Activated CD4-positive, alpha-beta T cell treated with anti-CD3 and anti-CD28 coated beads, Interleukin-2, amount 10 ng/mL, durations not matched to agents 7 days and 5 days (primary cell): ENCODE measurements at regions not wholly inside any gene's neighbourhood (a gene's known extent, or its start where the extent isn't known, plus 50 kb on each side); places are given as distances from the start of the nearest gene placed in this dataset.

Source experiments
- CTCF ChIA-PET: fragments of 350-600 bp; sonication (Branson Sonifier 250); formaldehyde crosslinking; loops from one replicate; lab custom pipeline; 2021; ENCODE audit warnings: antibody characterized with exemption; lab: Charles Lee
- POLR2A ChIA-PET: fragments of 350-600 bp; sonication (Branson Sonifier 250); formaldehyde crosslinking; loops from one replicate; lab custom pipeline; 2021; ENCODE audit warnings: antibody characterized with exemption; lab: Charles Lee
- DNase-seq: peaks from one replicate; pipeline ENCODE4 v3.0.0-alpha.2; 2020
- H3K27ac Mint-ChIP-seq: one replicate; pipeline ENCODE4 v1.8.0; 2021; ENCODE audit warnings: mild to moderate bottlenecking, moderate library complexity, mixed read lengths
- H3K27me3 Mint-ChIP-seq: one replicate; pipeline ENCODE4 v1.8.0; 2021; ENCODE audit warnings: mixed read lengths
- H3K36me3 Mint-ChIP-seq: one replicate; pipeline ENCODE4 v1.8.0; 2021; ENCODE audit warnings: low read depth, mixed read lengths
- H3K4me1 Mint-ChIP-seq: one replicate; pipeline ENCODE4 v1.8.0; 2021; ENCODE audit warnings: mixed read lengths
- H3K4me3 Mint-ChIP-seq: one replicate; pipeline ENCODE4 v1.8.0; 2021; ENCODE audit warnings: mild to moderate bottlenecking, moderate library complexity, mixed read lengths
- H3K9me3 Mint-ChIP-seq: one replicate; pipeline ENCODE4 v1.8.0; 2021; ENCODE audit warnings: mixed read lengths

DNA sequence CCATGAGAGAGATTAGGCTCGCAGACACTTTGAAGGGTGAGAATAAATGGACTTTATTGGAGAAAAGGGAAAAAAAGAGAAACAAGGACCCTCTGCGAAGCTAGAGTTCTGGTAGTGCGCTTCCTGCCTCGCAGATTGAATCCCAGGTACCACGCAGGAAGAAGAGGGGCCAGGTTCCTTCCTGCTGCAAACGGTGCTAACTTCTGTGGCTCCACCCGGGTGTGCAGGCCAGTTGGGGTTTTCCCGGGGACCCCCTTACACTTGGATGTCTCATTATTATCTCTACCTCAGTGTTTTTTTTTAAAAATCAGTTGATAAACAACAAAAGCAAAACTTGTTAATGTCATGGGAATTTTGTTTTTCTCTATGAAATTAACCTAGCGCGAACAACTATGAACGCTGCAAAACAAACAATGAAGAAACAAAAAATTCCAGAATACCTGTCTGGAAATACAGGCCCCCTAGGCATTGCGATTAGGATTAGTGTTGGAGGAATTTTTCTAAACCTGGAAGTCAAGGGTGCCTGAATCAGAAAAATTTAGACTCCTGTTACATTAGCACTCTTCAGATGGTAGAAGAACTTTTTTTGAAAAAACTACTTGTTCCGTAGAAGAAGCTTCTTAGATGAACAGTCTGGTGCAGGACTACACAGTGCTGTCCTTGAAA lies 414.5 kb downstream of the MAN2A1 start:
- H3K36me3 Mint-ChIP-seq, result peaks cover 3% of the 10 kb centered on the region
- peaks cover 36% of the 10 kb centered on the region for H3K4me1 Mint-ChIP-seq
- no peak for DNase-seq
- H3K9me3 Mint-ChIP-seq, result no peaks in the 10 kb centered on the region
- ChIA-PET POLR2A (no interaction called here), CTCF (no interaction called here)
- H3K27me3 Mint-ChIP-seq, result no peaks in the 10 kb centered on the region
- no peak overlapping the region for H3K27ac Mint-ChIP-seq
- no peak overlapping the region for H3K4me3 Mint-ChIP-seq

DNA sequence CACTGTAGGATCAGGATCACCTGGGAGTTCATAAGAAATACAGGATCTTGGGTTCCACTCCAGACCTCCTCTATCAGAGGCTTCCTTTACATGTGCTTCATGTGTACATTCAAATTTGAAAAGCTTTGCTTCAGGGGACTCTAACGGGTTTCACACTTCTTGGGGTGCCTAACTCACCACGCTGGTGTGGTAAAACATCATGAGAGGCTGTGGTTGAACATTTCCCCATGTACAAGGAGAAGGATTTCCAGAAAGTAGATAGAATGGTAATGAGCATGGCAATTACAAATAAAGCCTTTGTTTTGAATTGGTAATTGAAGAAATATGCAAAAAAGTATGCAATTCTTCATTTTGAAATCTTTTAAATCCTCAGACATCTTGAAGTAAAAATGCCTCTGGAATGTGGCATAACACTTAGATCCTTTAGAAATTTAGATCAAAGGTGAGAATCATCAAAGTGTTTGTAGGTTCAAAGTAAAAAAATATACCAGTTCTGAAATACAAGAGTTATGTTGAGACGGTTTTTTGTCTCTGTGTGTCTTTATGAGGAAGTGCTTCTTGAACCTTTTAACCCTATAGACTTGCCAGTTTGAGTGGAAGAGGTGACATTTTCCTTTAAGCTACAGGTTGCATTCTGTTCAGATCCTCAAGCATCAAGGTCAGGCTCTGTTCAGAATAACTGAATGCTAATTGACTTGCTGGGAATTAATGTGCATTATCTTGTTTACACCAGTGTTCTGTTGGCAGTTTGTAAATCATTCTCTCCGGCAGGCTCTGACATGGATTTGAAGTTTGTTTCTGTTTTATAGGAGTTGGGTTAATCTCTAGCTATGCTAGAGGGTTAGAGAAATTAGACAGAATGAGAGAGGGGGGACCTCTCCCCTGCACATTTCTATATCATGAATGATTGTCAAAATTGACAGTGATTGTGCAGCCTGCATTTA lies 415.3 kb downstream of the MAN2A1 start:
- H3K27ac Mint-ChIP-seq, result no peak overlapping the region
- no peaks in the 10 kb centered on the region for H3K9me3 Mint-ChIP-seq
- ChIA-PET POLR2A (no interaction called here), CTCF (no interaction called here)
- H3K4me3 Mint-ChIP-seq, result no peak overlapping the region
- DNase-seq, result no peak
- peaks cover 36% of the 10 kb centered on the region for H3K4me1 Mint-ChIP-seq
- H3K27me3 Mint-ChIP-seq, result no peaks in the 10 kb centered on the region
- peaks cover 3% of the 10 kb centered on the region for H3K36me3 Mint-ChIP-seq

GRCh38 chr5:110105692-110106091 lies 416.0 kb downstream of the MAN2A1 start:
- ChIA-PET CTCF (no interaction called here), POLR2A (no interaction called here)
- H3K9me3 Mint-ChIP-seq, result no peaks in the 10 kb centered on the region
- peaks cover 36% of the 10 kb centered on the region for H3K4me1 Mint-ChIP-seq
- no peak overlapping the region for H3K27ac Mint-ChIP-seq
- peaks cover 3% of the 10 kb centered on the region for H3K36me3 Mint-ChIP-seq
- no peak overlapping the region for H3K4me3 Mint-ChIP-seq
- DNase-seq, result no peak
- no peaks in the 10 kb centered on the region for H3K27me3 Mint-ChIP-seq

- ChIA-PET POLR2A (no interaction called here), CTCF (interaction anchor here (1.6 kb wide), 1 partner anchor 12 kb away, joined by 4 read pairs; no protein-coding TSS in a partner anchor)
- Mint-ChIP-seq H3K27ac (no peak overlapping the region), H3K9me3 (no peaks in the 10 kb centered on the region), H3K36me3 (peaks cover 3% of the 10 kb centered on the region), H3K27me3 (no peaks in the 10 kb centered on the region), H3K4me1 (peaks cover 36% of the 10 kb centered on the region), H3K4me3 (no peak overlapping the region)
- DNase-seq, result no peak
Measured at GRCh38 chr5:110106750-110107149, 417.0 kb downstream of the MAN2A1 start.

GRCh38 chr5:110108520-110108919 lies 418.8 kb downstream of the MAN2A1 start:
- POLR2A ChIA-PET, result no interaction called here
- peaks cover 34% of the 10 kb centered on the region for H3K4me1 Mint-ChIP-seq

DNA sequence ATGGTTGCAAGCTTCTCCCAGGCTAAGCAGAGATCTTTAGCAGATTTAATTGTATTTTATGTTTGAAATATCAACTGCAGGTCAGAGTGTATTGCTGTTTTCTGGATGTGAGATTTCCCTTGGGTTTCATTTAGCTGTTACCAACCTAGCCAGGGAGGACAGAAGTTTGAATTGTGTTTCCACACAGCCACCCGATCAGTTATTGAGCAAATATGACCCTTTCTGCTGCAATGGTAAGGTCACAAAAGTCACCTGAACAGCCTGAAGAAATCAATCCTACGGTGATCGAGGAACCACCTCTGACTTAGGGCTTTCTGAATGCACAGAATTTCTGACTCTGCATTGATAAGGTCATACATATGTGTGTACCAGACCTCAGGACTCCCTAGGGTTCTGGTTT lies 419.9 kb downstream of the MAN2A1 start:
- Mint-ChIP-seq H3K4me3 (no peak overlapping the region), H3K4me1 (peaks cover 23% of the 10 kb centered on the region), H3K36me3 (no peaks in the 10 kb centered on the region), H3K27me3 (no peaks in the 10 kb centered on the region), H3K9me3 (no peaks in the 10 kb centered on the region), H3K27ac (no peak overlapping the region)
- ChIA-PET POLR2A (no interaction called here), CTCF (no interaction called here)
- no peak for DNase-seq

More at GRCh38 chr5:110108520-110108919, 418.8 kb downstream of the MAN2A1 start:
- H3K27me3 Mint-ChIP-seq, result no peaks in the 10 kb centered on the region
- CTCF ChIA-PET, result interaction anchor here (0.7 to 1.6 kb wide), 2 partner anchors 10 to 321 kb away, joined by 3 to 4 read pairs; no protein-coding TSS in a partner anchor
- H3K4me3 Mint-ChIP-seq, result no peak overlapping the region
- no peaks in the 10 kb centered on the region for H3K9me3 Mint-ChIP-seq
- no peak for DNase-seq
- H3K27ac Mint-ChIP-seq, result no peak overlapping the region
- H3K36me3 Mint-ChIP-seq, result peaks cover 3% of the 10 kb centered on the region

DNA sequence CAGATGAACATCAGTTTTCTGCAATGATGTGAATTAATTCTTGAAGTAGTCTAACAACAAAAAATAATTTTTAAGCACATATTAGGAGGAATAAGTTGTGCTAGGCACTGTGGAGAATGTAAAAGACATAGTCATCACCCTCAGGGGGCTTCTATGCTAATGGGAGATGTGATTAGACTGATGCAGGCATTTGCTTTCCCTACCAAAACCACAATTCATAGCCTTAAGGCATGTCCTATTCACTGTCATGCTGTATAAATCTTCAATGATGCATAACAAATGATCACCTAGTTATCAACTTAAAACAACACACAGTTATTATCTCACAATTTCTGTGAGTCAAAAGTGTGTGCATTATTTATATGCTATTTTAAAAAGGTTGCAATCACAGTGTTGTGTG lies 422.6 kb downstream of the MAN2A1 start:
- Mint-ChIP-seq H3K9me3 (no peaks in the 10 kb centered on the region), H3K27ac (no peak overlapping the region), H3K27me3 (no peaks in the 10 kb centered on the region), H3K36me3 (no peaks in the 10 kb centered on the region), H3K4me3 (no peak overlapping the region), H3K4me1 (peaks cover 6% of the 10 kb centered on the region)
- DNase-seq, result no peak
- CTCF ChIA-PET, result no interaction called here
- POLR2A ChIA-PET, result no interaction called here

DNA sequence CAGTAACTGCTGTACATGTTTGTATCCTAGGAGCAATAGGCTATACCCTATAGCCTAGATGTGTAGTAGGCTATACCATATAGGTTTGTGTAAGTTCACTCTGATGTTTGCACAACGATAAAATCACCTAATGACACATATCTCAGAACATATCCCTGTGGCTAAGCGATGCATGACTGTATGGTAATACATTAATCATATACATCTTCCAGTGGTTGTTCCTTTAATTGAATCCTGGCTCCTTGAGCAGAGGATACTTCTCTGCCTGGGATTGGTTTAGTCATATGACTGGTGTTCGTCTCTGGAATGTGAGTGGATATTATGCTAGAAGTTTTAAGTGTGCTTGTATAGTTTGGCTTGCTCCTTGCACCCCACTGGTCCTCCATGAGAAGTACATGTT lies 425.8 kb downstream of the MAN2A1 start:
- CTCF ChIA-PET, result interaction anchor here (0.8 kb wide), 1 partner anchor 10 kb away, joined by 3 read pairs; no protein-coding TSS in a partner anchor
- peaks cover 10% of the 10 kb centered on the region for H3K9me3 Mint-ChIP-seq

GRCh38 chr5:110116539-110116938 lies 426.8 kb downstream of the MAN2A1 start:
- no peak overlapping the region for H3K4me3 Mint-ChIP-seq
- ChIA-PET CTCF (interaction anchor here (0.8 kb wide), 1 partner anchor 8 kb away, joined by 3 read pairs; no protein-coding TSS in a partner anchor), POLR2A (no interaction called here)
- H3K4me1 Mint-ChIP-seq, result no peaks in the 10 kb centered on the region
- H3K27me3 Mint-ChIP-seq, result no peaks in the 10 kb centered on the region
- no peak for DNase-seq
- H3K36me3 Mint-ChIP-seq, result no peaks in the 10 kb centered on the region
- peaks cover 10% of the 10 kb centered on the region for H3K9me3 Mint-ChIP-seq
- H3K27ac Mint-ChIP-seq, result no peak overlapping the region

More for the DNA sequence above, 425.8 kb downstream of the MAN2A1 start:
- Mint-ChIP-seq H3K27me3 (no peaks in the 10 kb centered on the region), H3K4me3 (no peak overlapping the region), H3K27ac (no peak overlapping the region), H3K36me3 (no peaks in the 10 kb centered on the region), H3K4me1 (no peaks in the 10 kb centered on the region)
- DNase-seq, result no peak
- POLR2A ChIA-PET, result no interaction called here

GRCh38 chr5:110134963-110135935 lies 445.5 kb downstream of the MAN2A1 start:
- Mint-ChIP-seq H3K4me1 (no peaks in the 10 kb centered on the region), H3K9me3 (peaks cover 18% of the 10 kb centered on the region), H3K27me3 (no peaks in the 10 kb centered on the region), H3K4me3 (no peak overlapping the region), H3K36me3 (peaks cover 2% of the 10 kb centered on the region), H3K27ac (no peak overlapping the region)
- DNase-seq, result no peak
- POLR2A ChIA-PET, result no interaction called here
- CTCF ChIA-PET, result no interaction called here

DNA sequence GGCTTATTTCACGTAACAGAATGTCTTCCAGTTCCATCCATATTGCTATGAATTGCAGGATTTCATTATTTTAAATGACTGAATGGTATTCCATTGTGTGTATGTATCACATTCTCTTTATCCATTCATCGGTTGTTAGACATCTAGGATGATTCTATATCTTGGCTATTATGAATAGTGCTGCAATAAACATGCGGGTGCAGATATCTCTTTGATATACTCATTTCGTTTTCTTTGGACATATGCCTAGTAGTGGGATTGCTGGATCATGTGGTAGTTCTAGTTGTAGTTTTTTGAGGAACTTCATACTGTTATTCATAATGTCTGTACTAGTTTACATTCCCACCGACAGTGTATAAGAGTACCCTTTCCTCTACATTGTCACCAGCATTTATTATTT lies 460.5 kb downstream of the MAN2A1 start:
- Mint-ChIP-seq H3K4me3 (no peak overlapping the region), H3K27me3 (no peaks in the 10 kb centered on the region), H3K27ac (no peak overlapping the region), H3K36me3 (no peaks in the 10 kb centered on the region), H3K9me3 (peaks cover 2% of the 10 kb centered on the region), H3K4me1 (no peaks in the 10 kb centered on the region)
- ChIA-PET CTCF (no interaction called here), POLR2A (no interaction called here)
- no peak for DNase-seq

GRCh38 chr5:110159202-110159601 lies 469.5 kb downstream of the MAN2A1 start:
- peaks cover 2% of the 10 kb centered on the region for H3K27me3 Mint-ChIP-seq
- DNase-seq, result no peak
- CTCF ChIA-PET, result no interaction called here
- H3K4me1 Mint-ChIP-seq, result no peaks in the 10 kb centered on the region
- POLR2A ChIA-PET, result no interaction called here
- no peak overlapping the region for H3K27ac Mint-ChIP-seq
- H3K4me3 Mint-ChIP-seq, result no peak overlapping the region
- H3K36me3 Mint-ChIP-seq, result no peaks in the 10 kb centered on the region
- H3K9me3 Mint-ChIP-seq, result no peaks in the 10 kb centered on the region
